ENCODE measurements at regions not wholly inside any gene's neighbourhood (a gene's known extent, or its start where the extent isn't known, plus 50 kb on each side); places are given as distances from the start of the nearest gene placed in this dataset.

GRCh38 chr1:157269656-157270375 is 131.6 kb upstream of the ETV3 start:
- TF ChIP-seq EP300 (IDR thresholded peaks at IDR 0.05) (no peak), CTCF (IDR thresholded peaks at IDR 0.05) (no peak)
